Parathyroid adenoma (tissue), 2 donors: ENCODE measurements at regions not wholly inside any gene's neighbourhood (a gene's known extent, or its start where the extent isn't known, plus 50 kb on each side); places are given as distances from the start of the nearest gene placed in this dataset.
A peak's percentile ranks its signal among the peaks of the same experiment; 100 is the strongest.

Experiments used
- H2AFZ ChIP-seq: fragments of 300-600 bp; sonication (generic); one replicate; pipeline ENCODE4 v1.7.0; 2017; ENCODE audit warnings: antibody characterized with exemption, mild to moderate bottlenecking
- H3K27ac ChIP-seq: fragments of 300-600 bp; sonication (generic); one replicate; pipeline ENCODE4 v1.7.0; 2017
- H3K27me3 ChIP-seq: fragments of 300-600 bp; sonication (generic); one replicate; pipeline ENCODE4 v1.7.0; 2017; ENCODE audit warnings: low read length; ENCODE audit not compliant: control insufficient read depth, insufficient read depth
- H3K36me3 ChIP-seq: fragments of 300-600 bp; sonication (generic); one replicate; pipeline ENCODE4 v1.7.0; 2017; ENCODE audit warnings: low read length; ENCODE audit not compliant: control insufficient read depth, insufficient read depth
- H3K4me1 ChIP-seq: fragments of 300-600 bp; sonication (generic); one replicate; pipeline ENCODE4 v1.7.0; 2017; ENCODE audit warnings: control low read depth
- H3K4me2 ChIP-seq: fragments of 300-600 bp; sonication (generic); one replicate; pipeline ENCODE4 v1.7.0; 2017; ENCODE audit warnings: low read length
- H3K4me3 ChIP-seq: fragments of 300-600 bp; sonication (generic); one replicate; pipeline ENCODE4 v1.7.0; 2017; ENCODE audit warnings: low read depth, low read length
- H3K79me2 ChIP-seq: fragments of 300-600 bp; sonication (generic); one replicate; pipeline ENCODE4 v1.7.0; 2017; ENCODE audit warnings: control low read depth
- H3K9ac ChIP-seq: fragments of 300-600 bp; sonication (generic); one replicate; pipeline ENCODE4 v1.7.0; 2017; ENCODE audit warnings: mild to moderate bottlenecking
- H3K9me3 ChIP-seq: fragments of 300-600 bp; sonication (generic); one replicate; pipeline ENCODE4 v1.7.0; 2017; ENCODE audit warnings: low read length; ENCODE audit not compliant: control insufficient read depth
- CTCF ChIP-seq: fragments of 300-600 bp; sonication (generic); IDR thresholded peaks from one replicate; pipeline ENCODE4 v1.7.0; 2017; ENCODE audit warnings: antibody characterized with exemption, mild to moderate bottlenecking
- donor health status: primary hyperparathyroidism.

- no peaks in the 10 kb centered on the region for H3K9me3 ChIP-seq
- H3K4me3 ChIP-seq: no peak overlapping the region
- H3K9ac ChIP-seq: no peak overlapping the region
- peaks cover 2% of the 10 kb centered on the region for H3K4me1 ChIP-seq
- no peak overlapping the region for H3K4me2 ChIP-seq
- no peak for TF ChIP-seq CTCF
- H3K79me2 ChIP-seq: no peaks in the 10 kb centered on the region
- H3K27me3 ChIP-seq: no peaks in the 10 kb centered on the region
- no peak overlapping the region for H3K27ac ChIP-seq
- H3K36me3 ChIP-seq: no peaks in the 10 kb centered on the region
- no peak overlapping the region for H2AFZ ChIP-seq
Measured at GRCh38 chr12:91859347-91859746, 286.3 kb downstream of the BTG1 start.

- Histone ChIP-seq H3K36me3 (no peaks in the 10 kb centered on the region), H3K27ac (no peak overlapping the region), H3K27me3 (no peaks in the 10 kb centered on the region), H2AFZ (no peak overlapping the region), H3K79me2 (no peaks in the 10 kb centered on the region), H3K4me1 (peaks cover 2% of the 10 kb centered on the region), H3K4me2 (no peak overlapping the region), H3K9me3 (no peaks in the 10 kb centered on the region), H3K9ac (no peak overlapping the region), H3K4me3 (no peak overlapping the region)
- no peak for TF ChIP-seq CTCF
Measured at GRCh38 chr12:91857813-91858542, 287.7 kb downstream of the BTG1 start.

- Histone ChIP-seq H3K4me1 (no peaks in the 10 kb centered on the region), H3K9me3 (no peaks in the 10 kb centered on the region), H3K9ac (no peak overlapping the region), H3K4me3 (no peak overlapping the region), H3K36me3 (no peaks in the 10 kb centered on the region), H3K27ac (no peak overlapping the region), H3K4me2 (no peak overlapping the region), H3K79me2 (no peaks in the 10 kb centered on the region), H3K27me3 (no peaks in the 10 kb centered on the region), H2AFZ (peak overlapping the region; percentile 33)
- TF ChIP-seq CTCF: no peak
Measured at GRCh38 chr12:91854725-91855124, 290.9 kb downstream of the BTG1 start.

- Histone ChIP-seq H3K79me2 (no peaks in the 10 kb centered on the region), H3K27me3 (no peaks in the 10 kb centered on the region), H3K27ac (no peak overlapping the region), H3K9me3 (no peaks in the 10 kb centered on the region), H2AFZ (no peak overlapping the region), H3K9ac (no peak overlapping the region), H3K36me3 (no peaks in the 10 kb centered on the region), H3K4me1 (no peaks in the 10 kb centered on the region), H3K4me2 (no peak overlapping the region), H3K4me3 (no peak overlapping the region)
- TF ChIP-seq CTCF: no peak
Measured at GRCh38 chr12:91853350-91854127, 292.1 kb downstream of the BTG1 start.
